Colonic mucosa (tissue), 4 donors: ENCODE measurements at regions not wholly inside any gene's neighbourhood (a gene's known extent, or its start where the extent isn't known, plus 50 kb on each side); places are given as distances from the start of the nearest gene placed in this dataset.

Experiments
- DNase-seq: peaks from one replicate; pipeline ENCODE4 v3.0.0-alpha.2; 2020
- H3K27ac ChIP-seq: fragments of 200-600 bp; one replicate; pipeline ENCODE4 v1.8.0; 2021
- H3K27me3 ChIP-seq: fragments of 200-600 bp; one replicate; pipeline ENCODE4 v1.8.0; 2021
- H3K36me3 ChIP-seq: fragments of 200-600 bp; one replicate; pipeline ENCODE4 v1.8.0; 2021
- H3K4me1 ChIP-seq: fragments of 200-600 bp; one replicate; pipeline ENCODE4 v1.8.0; 2021; ENCODE audit warnings: mild to moderate bottlenecking
- H3K4me3 ChIP-seq: fragments of 200-600 bp; one replicate; pipeline ENCODE4 v1.8.0; 2021
- H3K9ac ChIP-seq, 2 donors: one replicate each; pipeline ENCODE4 v1.7.0; 2013; ENCODE audit warnings: control low read depth in 2 of 2, low read depth in 2 of 2, low read length in 2 of 2
- H3K9me3 ChIP-seq: fragments of 200-600 bp; one replicate; pipeline ENCODE4 v1.8.0; 2021
- CTCF ChIP-seq: fragments of 200-600 bp; IDR thresholded peaks from one replicate; pipeline ENCODE4 v1.8.0; 2022; ENCODE audit warnings: antibody characterized with exemption, mild to moderate bottlenecking
- intact Hi-C: fragments of 100-400 bp; cut with DNase I; formaldehyde crosslinking; loops from one replicate; pipeline ENCODE4 v1.14.1; 2022
- donor health status: healthy.
- donor health status: DM: no; HTN: no; CAD: no.
- donor health status: DM: no; HTN: no; CAD: no.

GRCh38 chr1:182185136-182185535 lies 123.6 kb upstream of the ZNF648 start:
- Histone ChIP-seq H3K36me3 (no peaks in the 10 kb centered on the region), H3K4me3 (no peak overlapping the region), H3K9me3 (no peaks in the 10 kb centered on the region), H3K27ac (no peak overlapping the region), H3K4me1 (no peaks in the 10 kb centered on the region), H3K9ac (no peak overlapping the region), H3K27me3 (no peaks in the 10 kb centered on the region)
- intact Hi-C loops: no loop called here
- DNase-seq: no peak
- no peak for TF ChIP-seq CTCF

GRCh38 chr1:182183606-182184005 lies 122.1 kb upstream of the ZNF648 start:
- TF ChIP-seq CTCF: no peak
- peak; percentile 64 for DNase-seq

GRCh38 chr1:182182311-182182710 lies 120.8 kb upstream of the ZNF648 start:
- no peaks in the 10 kb centered on the region for H3K27me3 ChIP-seq
- no peak for TF ChIP-seq CTCF
- H3K27ac ChIP-seq: no peak overlapping the region
- no peak overlapping the region for H3K9ac ChIP-seq
- H3K4me1 ChIP-seq: no peaks in the 10 kb centered on the region
- H3K9me3 ChIP-seq: no peaks in the 10 kb centered on the region
- H3K36me3 ChIP-seq: no peaks in the 10 kb centered on the region
- no peak for DNase-seq
- H3K4me3 ChIP-seq: no peak overlapping the region
- intact Hi-C loops: no loop called here

More at GRCh38 chr1:182183606-182184005, 122.1 kb upstream of the ZNF648 start:
- Histone ChIP-seq H3K9me3 (no peaks in the 10 kb centered on the region), H3K4me3 (no peak overlapping the region), H3K27ac (peak overlapping the region; percentile 54), H3K9ac (no peak overlapping the region), H3K4me1 (no peaks in the 10 kb centered on the region), H3K27me3 (no peaks in the 10 kb centered on the region), H3K36me3 (no peaks in the 10 kb centered on the region)
- intact Hi-C loops: no loop called here

GRCh38 chr1:182181167-182181572 lies 119.7 kb upstream of the ZNF648 start:
- TF ChIP-seq CTCF: no peak
- Histone ChIP-seq H3K27me3 (no peaks in the 10 kb centered on the region), H3K4me1 (no peaks in the 10 kb centered on the region), H3K36me3 (no peaks in the 10 kb centered on the region), H3K27ac (peak overlapping the region; percentile 63), H3K4me3 (no peak overlapping the region), H3K9me3 (no peaks in the 10 kb centered on the region), H3K9ac (peak overlapping the region in 1 of 2 donors; percentile 48)
- DNase-seq: peak; percentile 56
- intact Hi-C loops: no loop called here

- intact Hi-C loops: no loop called here
- Histone ChIP-seq H3K9ac (no peak overlapping the region), H3K9me3 (no peaks in the 10 kb centered on the region), H3K4me3 (no peak overlapping the region), H3K27ac (peak overlapping the region; percentile 51), H3K4me1 (no peaks in the 10 kb centered on the region), H3K27me3 (no peaks in the 10 kb centered on the region), H3K36me3 (no peaks in the 10 kb centered on the region)
- TF ChIP-seq CTCF: no peak
- peak; percentile 60 for DNase-seq
Measured at GRCh38 chr1:182175361-182175931, 113.9 kb upstream of the ZNF648 start.

GRCh38 chr1:182174513-182174855 lies 113.0 kb upstream of the ZNF648 start:
- no peak for DNase-seq
- no peak for TF ChIP-seq CTCF
- H3K9me3 ChIP-seq: no peaks in the 10 kb centered on the region
- H3K27ac ChIP-seq: no peak overlapping the region
- H3K4me1 ChIP-seq: no peaks in the 10 kb centered on the region
- intact Hi-C loops: no loop called here
- peak overlapping the region in 1 of 2 donors; percentile 6 for H3K9ac ChIP-seq
- H3K36me3 ChIP-seq: no peaks in the 10 kb centered on the region
- H3K27me3 ChIP-seq: no peaks in the 10 kb centered on the region
- no peak overlapping the region for H3K4me3 ChIP-seq
